DMS79 treated with DMSO at 0.1 percent for 48 hours (cell line): ENCODE measurements at regions not wholly inside any gene's neighbourhood (a gene's known extent, or its start where the extent isn't known, plus 50 kb on each side); places are given as distances from the start of the nearest gene placed in this dataset.

Experiments used
- DNase-seq: peaks from one replicate; lab custom pipeline; 2025; lab: John Stamatoyannopoulos, UW

DNA sequence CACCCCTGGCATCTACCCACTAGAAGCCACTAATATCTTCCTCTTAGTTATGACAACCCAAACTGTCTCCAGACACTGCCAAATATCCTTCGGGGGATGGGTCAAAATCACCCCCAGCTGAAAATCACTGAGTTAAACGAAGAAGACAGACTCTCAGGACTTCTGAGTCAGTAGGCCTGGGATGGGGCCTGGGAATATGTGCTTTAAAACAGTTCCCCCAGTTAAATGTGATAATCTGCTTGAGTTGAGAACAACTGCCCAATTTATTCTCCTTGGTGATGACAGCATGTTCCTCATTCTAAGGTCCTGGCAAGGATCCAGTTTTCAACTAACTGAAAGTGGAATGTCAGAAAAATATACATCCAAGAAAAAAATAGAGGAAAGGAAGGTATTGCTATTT is 52.4 kb downstream of the CBLL2 start:
- DNase-seq, result no peak

DNA sequence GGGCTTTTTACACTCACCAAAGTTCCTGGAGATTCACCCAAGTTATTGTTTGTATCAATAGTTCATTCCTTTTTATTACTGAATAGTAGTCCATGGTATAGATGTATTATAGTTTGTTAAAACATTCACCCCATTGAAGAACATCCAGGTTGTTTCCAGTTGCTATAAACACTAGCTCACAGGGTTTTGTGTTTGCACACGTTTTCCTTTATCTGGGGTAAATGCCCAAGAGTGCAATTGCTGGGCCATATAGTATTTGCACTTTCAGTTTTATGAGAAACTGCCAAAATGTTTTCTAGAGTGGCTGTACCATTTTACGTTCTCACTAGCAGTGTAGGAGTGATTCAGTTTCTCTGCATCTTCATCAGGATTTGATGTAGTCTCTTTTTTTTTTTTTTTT is 57.1 kb downstream of the CBLL2 start:
- DNase-seq, result no peak

DNA sequence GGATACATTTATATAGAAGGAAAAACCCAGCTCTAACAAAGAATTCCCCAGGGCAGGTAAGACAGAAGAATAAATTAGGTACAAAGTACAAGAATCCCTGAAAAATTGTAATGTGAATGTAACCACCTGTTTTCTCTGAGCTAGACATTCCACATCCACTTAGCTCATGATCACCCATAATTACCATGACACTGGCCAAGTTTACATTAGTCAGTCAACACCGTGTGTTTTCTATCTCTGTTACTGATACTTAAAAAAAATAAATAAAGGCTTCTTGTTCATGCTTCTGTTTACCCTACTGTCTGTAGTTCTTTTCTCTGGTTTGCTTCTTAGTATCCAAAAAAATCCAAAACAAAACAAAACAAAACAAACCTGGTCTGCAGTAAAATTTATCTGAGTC is 66.0 kb downstream of the CBLL2 start:
- no peak for DNase-seq

DNA sequence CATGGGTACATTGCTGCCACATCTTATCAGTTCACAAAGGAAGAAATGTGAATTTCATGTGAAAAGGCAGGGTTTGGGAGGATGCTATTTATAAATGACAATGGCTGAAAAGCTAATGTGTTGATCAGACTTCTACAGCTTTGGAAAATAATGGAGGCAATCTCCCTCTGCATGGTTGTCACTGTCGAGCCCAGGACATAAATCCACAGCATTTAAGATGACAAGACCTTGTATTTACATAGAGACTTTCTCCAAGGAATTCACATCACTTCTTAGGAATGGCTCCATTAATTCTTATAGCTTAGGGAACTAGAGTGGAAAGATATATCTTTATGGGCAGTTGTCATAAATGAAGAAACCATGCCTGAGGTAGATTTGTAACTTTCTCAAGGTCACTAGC is 66.7 kb downstream of the CBLL2 start:
- DNase-seq, result no peak

DNA sequence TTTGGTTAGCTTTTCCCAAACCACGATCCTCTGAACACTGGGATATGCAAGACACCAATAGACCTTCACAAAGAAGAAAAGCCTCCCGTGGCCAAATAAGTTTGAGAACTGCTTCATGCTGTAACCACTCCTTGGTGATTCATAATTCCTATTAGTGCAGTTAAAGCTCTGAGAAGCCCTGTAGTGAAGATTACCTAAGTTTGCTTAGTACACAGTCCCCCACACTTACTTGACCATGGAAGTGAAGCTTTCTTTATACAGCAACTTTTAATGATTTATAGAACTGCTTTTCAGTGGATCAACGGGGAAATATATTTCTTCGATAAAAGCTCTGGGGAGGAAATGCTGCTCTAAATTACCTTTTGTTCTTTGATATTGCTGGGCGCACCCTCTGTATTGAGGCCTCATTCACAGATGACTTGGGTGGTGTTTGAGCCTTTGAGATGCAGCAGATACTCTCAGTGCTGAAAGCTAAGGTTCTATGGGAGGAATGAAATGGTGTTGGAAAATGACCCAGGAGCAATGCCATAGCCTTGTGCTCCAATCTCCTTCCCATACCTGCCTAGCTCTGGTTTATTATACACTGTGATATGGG is 67.4 kb downstream of the CBLL2 start:
- DNase-seq, result no peak

DNA sequence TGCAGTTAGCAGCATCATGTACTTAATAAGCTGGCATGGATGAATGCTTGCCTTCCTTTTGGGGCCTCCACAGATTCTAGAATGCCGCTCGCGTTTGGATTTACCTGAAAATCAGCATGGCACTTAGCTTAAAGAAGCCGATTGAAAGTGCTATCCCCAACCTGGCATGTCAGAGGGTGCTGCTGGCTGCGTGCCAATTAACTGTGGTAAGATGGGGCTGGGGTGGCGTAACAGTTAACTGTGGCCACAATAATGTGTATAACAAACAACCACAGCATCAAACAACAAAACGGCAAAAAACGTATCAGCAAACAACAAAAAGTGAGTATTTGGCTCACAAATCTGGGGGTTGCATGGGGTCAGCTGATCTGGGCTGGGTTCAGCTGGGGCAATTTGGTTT is 70.5 kb downstream of the CBLL2 start:
- DNase-seq, result no peak

DNA sequence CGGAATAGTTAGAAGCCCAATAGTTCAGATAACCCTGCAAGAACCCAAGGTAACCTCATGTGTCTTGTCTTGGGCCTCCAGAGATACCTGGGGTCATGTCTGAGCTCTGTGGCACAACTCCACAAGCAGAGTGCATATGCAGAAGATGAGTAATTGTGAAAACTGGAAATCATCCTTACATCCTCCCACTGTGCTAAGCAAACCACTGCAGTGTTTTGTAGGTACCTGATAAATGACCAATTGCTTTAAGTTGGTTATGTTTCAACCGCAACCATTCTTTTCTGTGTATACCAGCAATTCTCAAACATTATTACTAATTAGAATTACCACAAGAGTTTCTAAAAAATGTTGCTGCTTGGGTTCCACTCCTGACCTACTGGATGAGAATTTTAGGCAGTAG is 73.2 kb downstream of the CBLL2 start:
- DNase-seq, result no peak

DNA sequence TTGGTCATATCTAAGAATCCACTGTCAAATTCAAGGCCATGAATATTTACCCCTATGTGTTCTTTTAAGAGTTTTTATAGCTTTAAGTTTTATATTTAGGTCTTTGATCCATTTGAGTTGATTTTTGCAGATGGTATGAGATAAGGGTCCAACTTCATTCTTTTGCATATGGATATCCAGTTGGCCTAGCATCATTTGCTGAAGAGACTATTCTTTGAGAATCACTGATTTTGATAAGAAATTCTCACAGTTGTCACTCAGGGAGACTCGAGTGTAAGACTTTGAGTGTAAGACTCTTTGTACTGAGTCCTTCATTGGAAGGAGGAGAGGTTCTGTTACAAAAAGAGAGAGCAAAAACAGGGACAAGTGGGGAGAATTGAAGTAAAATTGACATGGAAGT is 74.8 kb downstream of the CBLL2 start:
- no peak for DNase-seq

DNA sequence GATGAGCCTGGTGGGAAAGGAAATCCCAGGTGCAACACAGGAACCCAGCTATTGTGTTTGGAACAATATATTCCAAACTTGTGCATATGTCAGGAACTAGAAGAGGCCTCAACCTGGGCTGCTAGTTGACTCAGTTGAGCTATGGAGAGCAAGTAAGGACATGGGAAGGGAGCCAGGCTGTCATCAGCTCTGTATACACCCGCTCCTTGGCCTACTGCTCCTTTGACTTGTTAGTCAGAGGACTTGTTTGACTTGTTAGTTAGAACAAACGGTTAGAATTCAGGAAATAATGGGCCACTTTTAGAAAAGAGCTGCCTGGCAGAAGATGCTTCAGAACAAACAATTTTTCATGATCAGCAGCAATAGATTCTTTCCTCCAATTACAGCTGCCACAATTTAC is 76.4 kb downstream of the CBLL2 start:
- DNase-seq, result no peak

DNA sequence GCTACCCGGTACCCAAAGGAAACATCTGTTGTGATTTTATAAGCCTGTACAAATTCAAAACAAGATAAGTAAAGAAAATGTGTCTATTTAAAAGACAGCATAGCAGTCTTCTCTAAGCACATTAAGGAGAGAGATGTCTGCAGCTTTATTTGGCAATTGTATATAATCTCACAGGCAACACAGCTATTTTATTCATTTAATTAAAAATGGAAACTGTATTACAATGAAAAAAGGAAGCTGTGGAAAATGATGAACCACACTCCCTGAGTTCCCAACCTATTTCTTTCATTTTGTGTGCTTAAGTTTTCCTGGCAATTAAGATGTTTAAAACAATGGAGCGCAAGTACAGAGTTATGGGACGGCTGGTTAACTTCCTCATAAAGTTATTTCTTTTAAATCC is 78.4 kb downstream of the CBLL2 start:
- no peak for DNase-seq

DNA sequence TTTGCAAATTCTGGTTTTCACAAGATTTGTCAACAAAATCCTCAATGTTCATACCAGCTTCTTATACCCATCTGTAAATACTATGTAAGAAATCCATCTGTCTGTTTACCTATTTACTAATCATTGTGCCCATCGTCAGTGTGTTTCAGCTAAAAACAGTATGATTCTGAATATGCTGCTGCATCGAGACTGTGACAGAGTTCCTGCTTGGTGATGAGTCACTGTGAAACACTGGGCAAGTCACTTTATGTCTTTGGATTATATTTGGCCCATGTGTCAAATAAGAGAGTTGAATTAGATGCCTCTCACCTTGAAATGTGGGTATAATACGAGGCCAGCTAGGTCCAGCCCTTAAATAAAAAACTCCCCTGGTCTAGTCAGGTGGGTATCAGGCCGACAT is 79.3 kb downstream of the CBLL2 start:
- DNase-seq, result no peak

DNA sequence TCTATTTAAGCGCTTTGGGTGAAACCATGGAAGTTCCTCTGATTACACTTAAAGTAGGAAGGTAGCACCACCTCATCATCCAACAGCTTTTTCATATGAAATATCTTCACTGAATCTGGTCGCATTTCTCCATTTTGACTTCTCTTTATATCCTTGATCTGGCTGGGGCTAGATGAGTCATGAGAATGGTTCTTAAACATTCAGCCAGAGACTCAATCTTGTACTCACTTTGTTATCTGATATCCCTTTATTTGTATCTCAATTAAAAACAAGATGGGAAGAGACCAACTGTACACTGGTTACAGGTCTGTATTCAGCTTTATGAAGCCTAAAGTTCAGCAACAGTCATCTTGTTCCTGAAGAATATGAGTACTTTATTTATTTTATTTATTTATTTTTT is 84.9 kb downstream of the CBLL2 start:
- no peak for DNase-seq

DNA sequence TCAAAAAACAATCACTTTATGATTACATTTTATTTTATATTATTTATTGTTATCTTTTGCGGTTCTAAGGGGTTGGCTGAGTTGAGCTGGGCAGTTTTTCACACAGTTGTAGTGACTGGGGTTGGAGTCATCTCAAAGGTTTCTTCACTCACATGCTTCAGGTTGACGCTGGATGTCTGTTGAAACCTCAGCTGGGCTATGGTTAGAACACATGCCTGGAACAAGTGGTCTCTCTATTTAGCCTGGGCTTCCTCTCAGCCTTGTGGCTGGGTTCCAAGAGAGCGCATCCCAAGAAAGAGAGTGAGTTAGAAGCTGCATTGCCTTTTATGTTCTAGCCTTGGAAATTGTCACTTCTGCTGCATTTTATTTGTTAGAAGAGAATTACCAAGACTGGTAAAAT is 87.4 kb downstream of the CBLL2 start:
- no peak for DNase-seq

DNA sequence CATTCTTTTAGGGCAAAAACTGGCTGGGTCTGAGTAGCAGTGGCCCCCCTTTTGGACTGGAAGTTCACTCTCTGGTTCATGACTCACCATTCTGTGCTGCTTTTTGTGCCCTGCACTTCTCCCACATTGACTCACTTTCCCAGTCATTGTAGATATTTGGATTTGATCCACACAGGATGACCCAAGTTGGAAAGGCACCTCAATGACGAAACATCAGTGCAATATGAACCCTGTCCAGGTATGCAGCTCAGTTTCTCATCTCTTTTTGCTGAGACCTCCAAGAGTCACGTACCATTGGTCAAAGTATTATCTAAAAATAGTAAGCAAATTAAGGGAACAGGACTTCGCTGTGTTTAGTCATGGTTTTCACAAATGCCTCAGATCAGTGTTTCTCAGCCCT is 92.7 kb downstream of the CBLL2 start:
- no peak for DNase-seq

DNA sequence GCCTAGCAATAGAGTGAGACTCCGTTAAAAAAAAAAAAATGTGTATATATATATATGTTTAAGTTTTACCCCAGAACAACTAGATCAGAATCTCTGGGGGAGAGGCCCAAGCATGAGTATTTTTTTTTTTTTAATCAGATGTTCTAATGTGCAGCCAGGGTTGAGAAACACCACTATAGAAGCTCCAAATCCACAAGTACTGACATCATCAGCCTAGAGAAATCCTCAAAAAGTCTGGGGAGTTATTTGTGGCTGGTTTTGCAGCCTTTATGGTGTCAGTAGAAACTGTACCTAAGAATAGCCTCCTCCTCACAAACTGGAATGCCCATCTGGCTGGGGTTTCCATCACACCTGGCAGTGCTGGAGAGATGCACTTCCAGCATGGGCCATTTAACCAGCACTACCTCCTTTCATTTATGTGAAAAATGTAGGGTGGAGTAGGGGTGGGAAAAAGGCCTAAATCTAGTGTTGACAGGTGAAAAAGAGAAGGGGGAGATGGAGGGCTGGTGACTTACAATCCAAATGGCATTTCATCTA is 93.5 kb downstream of the CBLL2 start:
- no peak for DNase-seq

DNA sequence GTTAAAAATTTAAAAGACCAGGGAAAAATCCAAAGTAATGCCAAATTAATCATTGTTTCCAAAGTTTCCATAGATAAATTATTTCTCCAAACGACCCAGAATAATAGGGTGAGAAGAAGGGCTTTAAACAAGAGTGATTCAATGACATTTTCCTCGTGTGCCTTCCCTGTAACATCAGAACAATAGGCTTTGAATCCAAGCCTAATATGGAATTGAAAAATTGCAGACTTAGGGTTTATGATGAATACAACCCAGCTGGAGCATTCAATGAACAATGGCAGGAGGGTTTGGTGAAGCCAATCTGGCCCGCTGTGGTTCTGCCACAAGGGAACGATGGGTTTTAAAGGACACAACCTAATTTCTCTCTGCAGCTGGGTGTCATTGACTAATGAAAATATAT is 94.2 kb downstream of the CBLL2 start:
- no peak for DNase-seq

DNA sequence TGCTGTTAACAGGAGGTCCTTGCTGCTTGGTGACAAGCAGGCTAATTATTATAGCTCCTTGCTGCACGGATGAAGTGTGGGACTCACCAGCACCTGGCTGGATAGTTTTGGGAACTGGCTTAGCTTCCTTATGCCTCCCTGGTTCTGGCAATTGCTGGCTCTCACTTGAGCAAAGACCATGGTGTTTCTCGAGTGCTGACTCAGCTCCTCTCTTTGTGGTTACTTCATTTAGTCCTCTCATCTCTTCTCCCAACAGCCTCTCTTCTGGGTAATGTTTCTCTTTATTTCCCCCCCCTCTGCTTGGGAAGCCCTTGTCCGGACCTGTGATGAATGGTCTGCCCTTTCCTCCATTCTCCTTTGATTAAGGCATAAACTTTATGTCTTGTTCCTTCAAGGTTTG is 100.4 kb downstream of the CBLL2 start:
- no peak for DNase-seq

DNA sequence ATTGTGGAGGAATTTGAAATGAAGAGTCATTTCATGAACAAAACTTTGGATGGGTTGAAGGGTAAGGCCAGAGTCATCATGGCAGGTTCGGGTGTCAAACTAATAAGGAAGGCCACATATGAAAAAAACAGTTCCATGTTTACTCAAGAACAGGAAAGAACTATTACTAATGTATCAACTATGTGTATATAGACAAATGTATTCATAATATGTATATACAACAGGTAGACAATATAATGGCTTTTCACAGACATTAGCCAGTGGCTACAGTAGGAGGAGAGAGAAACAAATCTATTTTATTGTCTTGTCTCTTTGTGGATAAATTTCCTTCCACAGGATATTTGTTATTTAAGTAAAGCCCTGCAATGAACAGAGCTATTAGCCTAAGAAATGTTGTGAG is 101.1 kb downstream of the CBLL2 start:
- no peak for DNase-seq

DNA sequence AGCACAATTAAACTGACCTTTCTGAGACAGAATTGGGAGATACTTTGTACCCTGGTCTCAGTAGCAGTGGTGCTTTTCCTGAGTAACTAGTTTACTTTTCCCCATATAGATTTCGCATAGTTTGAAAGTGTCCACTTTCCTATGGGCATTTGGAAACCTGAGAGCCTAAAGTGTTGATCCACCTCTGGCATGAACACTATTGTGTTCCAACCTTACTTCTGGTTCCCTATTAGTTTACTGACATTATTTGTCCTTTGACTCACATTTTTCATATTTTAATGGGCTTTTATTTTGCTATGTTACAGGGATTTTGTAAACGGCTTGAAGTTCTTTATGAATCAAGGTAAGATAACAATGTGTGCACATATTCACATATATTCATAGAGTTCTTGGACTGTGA is 103.7 kb downstream of the CBLL2 start:
- DNase-seq, result no peak

DNA sequence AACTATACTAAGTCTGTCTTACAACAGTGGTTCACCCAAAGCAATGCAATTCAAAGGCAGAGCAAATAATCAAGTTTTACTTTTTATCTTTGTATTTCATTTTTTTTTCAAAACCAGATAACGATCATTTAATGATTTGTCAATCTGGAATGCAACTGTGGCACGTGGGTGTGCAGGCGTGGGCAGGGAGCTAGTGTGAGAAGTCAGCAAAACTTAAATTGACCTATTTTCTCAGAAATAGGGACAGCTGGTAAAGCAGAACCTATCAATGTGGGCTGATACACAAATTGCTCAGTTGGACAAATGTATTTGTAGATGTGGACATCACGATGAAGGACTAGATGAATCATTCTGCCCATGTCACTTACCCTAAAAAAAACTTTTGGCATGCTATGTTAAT is 105.6 kb downstream of the CBLL2 start:
- no peak for DNase-seq

DNA sequence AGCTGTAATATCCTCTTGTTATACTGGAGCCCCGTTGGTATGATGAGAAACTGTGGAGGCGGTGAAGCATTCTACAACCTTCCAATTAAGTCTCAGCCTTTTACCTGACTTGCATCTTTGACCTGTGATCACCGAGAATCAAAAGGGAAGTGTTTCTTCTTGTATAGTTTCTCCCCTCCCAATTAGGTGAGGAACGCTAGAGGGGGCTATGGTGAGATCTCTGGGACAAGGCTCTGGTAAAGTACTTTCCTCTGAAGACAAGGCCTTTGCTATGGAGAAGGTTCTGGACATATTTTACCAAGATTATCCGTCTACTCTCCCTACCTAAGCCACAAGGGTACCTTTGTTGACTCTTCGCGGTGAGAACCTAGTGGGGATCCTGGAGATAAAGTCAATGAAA is 111.3 kb downstream of the CBLL2 start:
- no peak for DNase-seq

DNA sequence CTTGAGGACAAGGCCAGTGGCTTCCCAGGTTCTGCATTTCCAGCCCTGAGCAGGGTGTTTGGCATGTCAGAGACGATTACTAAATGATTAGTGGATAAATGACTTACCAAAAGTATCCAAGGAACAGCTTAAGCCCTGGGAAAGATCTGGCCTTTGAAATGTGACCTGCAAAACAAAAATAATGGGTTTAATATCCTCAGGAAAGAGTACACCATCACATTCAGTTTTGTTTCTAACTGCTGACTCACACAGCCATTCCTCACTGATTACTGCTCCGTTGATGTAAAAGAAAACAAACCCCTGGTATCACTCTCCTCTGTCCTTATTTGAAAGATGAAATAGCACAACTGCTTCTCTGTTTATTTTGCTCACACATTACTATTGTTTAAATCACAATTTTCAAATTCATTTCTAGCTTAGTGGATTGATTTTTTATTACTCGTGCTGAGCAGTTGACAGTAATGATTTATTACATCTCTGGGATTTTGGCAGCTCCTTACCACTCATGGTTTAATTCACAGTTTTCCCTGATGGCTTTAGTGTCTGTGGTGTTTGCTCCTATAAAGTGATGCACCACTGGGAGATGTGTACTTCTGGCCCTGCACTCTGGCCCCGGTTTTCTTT is 117.0 kb downstream of the CBLL2 start:
- no peak for DNase-seq

DNA sequence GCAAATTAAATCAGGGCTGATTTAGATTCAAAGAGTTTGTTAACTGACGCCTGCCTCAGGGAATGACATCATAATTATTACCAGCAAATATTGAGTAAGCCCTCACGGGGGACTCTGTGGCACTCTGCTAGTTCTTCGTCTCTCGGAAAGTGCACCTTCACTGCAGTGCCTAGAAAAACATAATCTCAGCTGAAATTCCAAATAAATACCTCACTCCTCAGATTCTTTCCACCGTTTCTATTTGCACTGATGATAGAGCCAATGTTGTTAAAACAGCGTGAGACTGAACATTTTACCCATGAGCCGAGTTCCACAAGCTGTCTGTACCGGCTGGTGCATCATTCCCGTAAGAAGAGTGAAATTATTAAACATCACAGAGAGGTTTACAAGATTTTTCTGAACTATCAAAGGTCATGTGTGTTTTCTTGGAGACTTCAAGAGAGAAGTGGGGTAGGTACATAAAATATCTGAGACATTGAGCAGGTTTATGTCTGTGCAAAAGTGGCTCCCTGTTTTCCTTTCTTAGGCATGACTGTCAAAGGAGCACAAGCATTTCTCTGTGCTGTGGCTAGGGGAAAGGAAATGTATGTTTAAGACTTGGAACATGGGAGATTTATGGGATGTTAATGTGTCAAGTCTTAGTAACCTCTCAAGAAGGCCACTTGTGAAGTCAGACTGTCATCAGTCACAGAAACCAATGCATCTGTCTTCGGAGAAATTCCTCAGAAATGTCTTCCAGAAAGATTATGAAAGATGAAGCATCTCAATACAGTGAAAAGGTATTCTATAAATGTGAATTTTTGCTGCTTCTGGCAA is 119.6 kb downstream of the CBLL2 start:
- no peak for DNase-seq
